Thyroid gland (tissue), 4 donors: ENCODE measurements at regions not wholly inside any gene's neighbourhood (a gene's known extent, or its start where the extent isn't known, plus 50 kb on each side); places are given as distances from the start of the nearest gene placed in this dataset.
"Not testable (repeated sequence)": the region's sequence is repeated elsewhere in the genome, so short reads cannot be mapped to it uniquely, and the experiment has no call there.

Experiments
- CTCF ChIP-seq, 6 experiments: fragments of 200-600 bp in 3 of 6; fragments of 450-650 bp in 3 of 6; sonication (generic) in 3 of 6; IDR thresholded peaks; one replicate each; pipeline ENCODE4 v1.5.1; 2016 to 2019; ENCODE audit warnings: antibody characterized with exemption in 6 of 6, mild to moderate bottlenecking in 2 of 6, inconsistent platforms in 1 of 6, moderate library complexity in 1 of 6
- POLR2A ChIP-seq, 2 donors: fragments of 450-650 bp; IDR thresholded peaks; one replicate each; pipeline ENCODE4 v1.6.1; 2017; ENCODE audit warnings: antibody characterized with exemption in 2 of 2, mild to moderate bottlenecking in 2 of 2, moderate library complexity in 1 of 2

- TF ChIP-seq CTCF, POLR2A (IDR thresholded peaks at IDR 0.05): not testable (repeated sequence)
Measured at GRCh38 chr1:100602028-100602427, 64.1 kb downstream of the GPR88 start.
